K562 (cell line): ENCODE measurements at regions not wholly inside any gene's neighbourhood (a gene's known extent, or its start where the extent isn't known, plus 50 kb on each side); places are given as distances from the start of the nearest gene placed in this dataset.
A peak's percentile ranks its signal among the peaks of the same experiment; 100 is the strongest.

Experiments used
- ARNT ChIP-seq, 2 experiments: fragments of 450-650 bp; IDR thresholded peaks; 2 replicates each; pipeline ENCODE4 v1.6.1; 2016; ENCODE audit warnings: mild to moderate bottlenecking in 1 of 2
- BACH1 ChIP-seq: fragments of 200-800 bp; sonication (Bioruptor generic); IDR thresholded peaks from 2 replicates; pipeline ENCODE4 v1.6.1; 2016; ENCODE audit warnings: missing genetic modification characterization, missing compliant biosample characterization
- CCNT2 ChIP-seq: IDR thresholded peaks from 2 replicates; pipeline ENCODE4 v1.6.1; 2011; ENCODE audit warnings: borderline replicate concordance, low read depth, mild to moderate bottlenecking, moderate library complexity, mixed read lengths, low read length; ENCODE audit not compliant: insufficient read length; ENCODE audit errors: extremely low read depth
- DMBX1 ChIP-seq: fragments of 250-450 bp; sonication (Bioruptor Pico); IDR thresholded peaks from 2 replicates; pipeline ENCODE4 v1.8.0; 2022; ENCODE audit warnings: inconsistent platforms, mild to moderate bottlenecking, moderate library complexity, borderline replicate concordance
- ETV5 ChIP-seq: sonication (generic); formaldehyde crosslinking; IDR thresholded peaks from 2 replicates; pipeline ENCODE4 v1.4.0; 2020; ENCODE audit warnings: low read depth, mild to moderate bottlenecking, missing genetic modification reagents
- MTA1 ChIP-seq: fragments of 450-650 bp; IDR thresholded peaks from 2 replicates; pipeline ENCODE4 v1.6.1; 2017; ENCODE audit warnings: borderline replicate concordance
- NFXL1 ChIP-seq: fragments of 450-650 bp; formaldehyde crosslinking; IDR thresholded peaks from 2 replicates; pipeline ENCODE4 v1.4.0; 2021; ENCODE audit warnings: mild to moderate bottlenecking
- SMAD4 ChIP-seq: fragments of 250-450 bp; sonication (Bioruptor Pico); conservative IDR thresholded peaks from 2 replicates; pipeline ENCODE4 v1.8.0; 2021; ENCODE audit warnings: inconsistent platforms, mild to moderate bottlenecking, moderate library complexity
- STAT5B ChIP-seq: fragments of 250-450 bp; sonication (Bioruptor Pico); IDR thresholded peaks from 2 replicates; pipeline ENCODE4 v1.8.0; 2021; ENCODE audit warnings: mild to moderate bottlenecking, inconsistent platforms
- ZNF12 ChIP-seq: sonication (generic); formaldehyde crosslinking; IDR thresholded peaks from 2 replicates; pipeline ENCODE4 v1.4.0; 2020; ENCODE audit warnings: mild to moderate bottlenecking, missing genetic modification reagents
- ZNF133 ChIP-seq: fragments of 250-450 bp; sonication (Bioruptor Pico); IDR thresholded peaks from 2 replicates; pipeline ENCODE4 v1.4.0; 2020; ENCODE audit warnings: mild to moderate bottlenecking
- ZNF232 ChIP-seq: sonication (generic); formaldehyde crosslinking; IDR thresholded peaks from 2 replicates; pipeline ENCODE4 v1.8.0; 2022; ENCODE audit warnings: mild to moderate bottlenecking, missing genetic modification reagents
- ZNF282 ChIP-seq: sonication (generic); formaldehyde crosslinking; IDR thresholded peaks from 2 replicates; pipeline ENCODE4 v1.8.1; 2023; ENCODE audit warnings: missing genetic modification reagents
- ZNF586 ChIP-seq: fragments of 450-650 bp; formaldehyde crosslinking; conservative IDR thresholded peaks from 2 replicates; pipeline ENCODE4 v1.4.0; 2020; ENCODE audit warnings: mild to moderate bottlenecking, moderate library complexity
- TF ChIP-seq, protein P1 (sequence below): fragments of 450-650 bp; IDR thresholded peaks from 2 replicates; pipeline ENCODE4 v1.6.1; 2016; ENCODE audit warnings: missing biosample characterization, missing genetic modification characterization
- TF ChIP-seq, protein P2 (sequence below): fragments of 200-800 bp; sonication (Bioruptor generic); IDR thresholded peaks from 2 replicates; pipeline ENCODE4 v1.6.1; 2017; ENCODE audit warnings: missing genetic modification characterization, missing compliant biosample characterization
- TF ChIP-seq, protein P3 (sequence below): fragments of 250-450 bp; sonication (Bioruptor Pico); IDR thresholded peaks from 2 replicates; pipeline ENCODE4 v1.4.0; 2020; ENCODE audit warnings: borderline replicate concordance
- TF ChIP-seq, protein P4 (sequence below), 2 experiments: IDR thresholded peaks; 2 replicates each; pipeline ENCODE4 v1.6.1; 2011; ENCODE audit warnings: borderline replicate concordance in 1 of 2, control low read depth in 1 of 2, low read depth in 1 of 2, low read length in 1 of 2, mild to moderate bottlenecking in 1 of 2, mixed read lengths in 1 of 2, moderate library complexity in 1 of 2; ENCODE audit not compliant: insufficient read depth in 1 of 2, insufficient read length in 1 of 2, poor library complexity in 1 of 2, severe bottlenecking in 1 of 2; ENCODE audit errors: extremely low read depth in 1 of 2
- TF ChIP-seq, protein P5 (sequence below): sonication (generic); formaldehyde crosslinking; IDR thresholded peaks from 2 replicates; pipeline ENCODE4 v1.8.0; 2022; ENCODE audit warnings: mild to moderate bottlenecking, missing genetic modification reagents
- TF ChIP-seq, protein P6 (sequence below): sonication (generic); formaldehyde crosslinking; IDR thresholded peaks from 2 replicates; pipeline ENCODE4 v1.8.0; 2023; ENCODE audit warnings: mild to moderate bottlenecking, missing genetic modification reagents
- TF ChIP-seq, protein P7 (sequence below): fragments of 250-450 bp; sonication (Bioruptor Pico); IDR thresholded peaks from 2 replicates; pipeline ENCODE4 v1.8.0; 2021; ENCODE audit warnings: moderate library complexity, mild to moderate bottlenecking, inconsistent platforms

DNA sequence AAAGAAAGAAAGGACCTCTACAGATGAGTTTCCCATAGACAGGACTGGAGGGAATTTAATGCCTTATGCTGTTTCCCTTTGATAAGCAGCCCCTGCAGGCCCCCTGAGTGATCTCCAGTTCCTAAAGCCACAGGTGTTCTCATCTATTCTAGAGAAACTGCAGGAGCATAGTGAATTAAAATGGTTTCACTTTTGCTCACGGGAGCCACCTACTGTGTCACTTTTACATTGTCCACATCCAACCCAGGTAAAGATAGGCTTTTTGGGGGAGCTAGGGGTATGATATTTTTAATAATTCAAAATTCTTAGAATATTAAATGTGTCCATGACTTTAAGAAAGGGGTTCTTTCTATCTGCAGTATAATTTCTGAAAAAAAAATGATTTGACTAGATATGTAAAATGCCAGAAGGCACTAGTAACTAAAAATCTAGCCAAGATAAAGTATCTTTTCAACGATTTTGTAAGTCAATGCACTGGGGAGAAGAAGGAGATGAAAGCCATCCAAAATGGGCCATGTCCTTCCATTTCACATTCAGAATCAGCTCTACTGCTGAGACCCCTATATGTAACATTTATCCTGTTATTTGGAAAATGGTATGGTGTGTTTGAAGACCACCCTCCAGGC lies 267.3 kb upstream of the DUSP10 start (continued):
- TF ChIP-seq, protein P1, sequence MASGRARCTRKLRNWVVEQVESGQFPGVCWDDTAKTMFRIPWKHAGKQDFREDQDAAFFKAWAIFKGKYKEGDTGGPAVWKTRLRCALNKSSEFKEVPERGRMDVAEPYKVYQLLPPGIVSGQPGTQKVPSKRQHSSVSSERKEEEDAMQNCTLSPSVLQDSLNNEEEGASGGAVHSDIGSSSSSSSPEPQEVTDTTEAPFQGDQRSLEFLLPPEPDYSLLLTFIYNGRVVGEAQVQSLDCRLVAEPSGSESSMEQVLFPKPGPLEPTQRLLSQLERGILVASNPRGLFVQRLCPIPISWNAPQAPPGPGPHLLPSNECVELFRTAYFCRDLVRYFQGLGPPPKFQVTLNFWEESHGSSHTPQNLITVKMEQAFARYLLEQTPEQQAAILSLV (tag): 0 out of 2 replicates have a peak, but pooled peaks have one; percentile 13
- TF ChIP-seq DMBX1 (CRISPR knock-in tag) (0 out of 2 replicates have a peak, but pooled peaks have one; percentile 33), ETV5 (CRISPR knock-in tag) (no peak), BACH1 (tag) (no peak), ZNF586 (CRISPR knock-in tag) (no peak), ZNF12 (CRISPR knock-in tag) (no peak), MTA1 (no peak), SMAD4 (CRISPR knock-in tag) (0 out of 2 replicates have a peak, but pooled peaks have one; percentile 25), CCNT2 (no peak), ZNF133 (CRISPR knock-in tag) (no peak), ARNT (IDR thresholded peaks at IDR 0.05) (no peak), ZNF282 (CRISPR knock-in tag) (no peak), STAT5B (CRISPR knock-in tag) (no peak), NFXL1 (CRISPR knock-in tag) (no peak), ZNF232 (CRISPR knock-in tag) (no peak)
- TF ChIP-seq, protein P2, sequence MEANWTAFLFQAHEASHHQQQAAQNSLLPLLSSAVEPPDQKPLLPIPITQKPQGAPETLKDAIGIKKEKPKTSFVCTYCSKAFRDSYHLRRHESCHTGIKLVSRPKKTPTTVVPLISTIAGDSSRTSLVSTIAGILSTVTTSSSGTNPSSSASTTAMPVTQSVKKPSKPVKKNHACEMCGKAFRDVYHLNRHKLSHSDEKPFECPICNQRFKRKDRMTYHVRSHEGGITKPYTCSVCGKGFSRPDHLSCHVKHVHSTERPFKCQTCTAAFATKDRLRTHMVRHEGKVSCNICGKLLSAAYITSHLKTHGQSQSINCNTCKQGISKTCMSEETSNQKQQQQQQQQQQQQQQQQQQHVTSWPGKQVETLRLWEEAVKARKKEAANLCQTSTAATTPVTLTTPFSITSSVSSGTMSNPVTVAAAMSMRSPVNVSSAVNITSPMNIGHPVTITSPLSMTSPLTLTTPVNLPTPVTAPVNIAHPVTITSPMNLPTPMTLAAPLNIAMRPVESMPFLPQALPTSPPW: no peak
- TF ChIP-seq, protein P3, sequence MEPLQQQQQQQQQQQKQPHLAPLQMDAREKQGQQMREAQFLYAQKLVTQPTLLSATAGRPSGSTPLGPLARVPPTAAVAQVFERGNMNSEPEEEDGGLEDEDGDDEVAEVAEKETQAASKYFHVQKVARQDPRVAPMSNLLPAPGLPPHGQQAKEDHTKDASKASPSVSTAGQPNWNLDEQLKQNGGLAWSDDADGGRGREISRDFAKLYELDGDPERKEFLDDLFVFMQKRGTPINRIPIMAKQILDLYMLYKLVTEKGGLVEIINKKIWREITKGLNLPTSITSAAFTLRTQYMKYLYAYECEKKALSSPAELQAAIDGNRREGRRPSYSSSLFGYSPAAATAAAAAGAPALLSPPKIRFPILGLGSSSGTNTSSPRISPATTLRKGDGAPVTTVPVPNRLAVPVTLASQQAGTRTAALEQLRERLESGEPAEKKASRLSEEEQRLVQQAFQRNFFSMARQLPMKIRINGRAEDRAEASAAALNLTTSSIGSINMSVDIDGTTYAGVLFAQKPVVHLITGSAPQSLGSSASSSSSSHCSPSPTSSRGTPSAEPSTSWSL (CRISPR knock-in tag): no peak
- TF ChIP-seq, protein P4, sequence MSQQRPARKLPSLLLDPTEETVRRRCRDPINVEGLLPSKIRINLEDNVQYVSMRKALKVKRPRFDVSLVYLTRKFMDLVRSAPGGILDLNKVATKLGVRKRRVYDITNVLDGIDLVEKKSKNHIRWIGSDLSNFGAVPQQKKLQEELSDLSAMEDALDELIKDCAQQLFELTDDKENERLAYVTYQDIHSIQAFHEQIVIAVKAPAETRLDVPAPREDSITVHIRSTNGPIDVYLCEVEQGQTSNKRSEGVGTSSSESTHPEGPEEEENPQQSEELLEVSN (IDR thresholded peaks at IDR 0.05; ENCODE audit: borderline replicate concordance in 1 of 2, extremely low read depth in 1 of 2, insufficient read depth in 1 of 2, insufficient read length in 1 of 2, low read depth in 1 of 2, low read length in 1 of 2, poor library complexity in 1 of 2, severe bottlenecking in 1 of 2): no peak
- TF ChIP-seq, protein P5, sequence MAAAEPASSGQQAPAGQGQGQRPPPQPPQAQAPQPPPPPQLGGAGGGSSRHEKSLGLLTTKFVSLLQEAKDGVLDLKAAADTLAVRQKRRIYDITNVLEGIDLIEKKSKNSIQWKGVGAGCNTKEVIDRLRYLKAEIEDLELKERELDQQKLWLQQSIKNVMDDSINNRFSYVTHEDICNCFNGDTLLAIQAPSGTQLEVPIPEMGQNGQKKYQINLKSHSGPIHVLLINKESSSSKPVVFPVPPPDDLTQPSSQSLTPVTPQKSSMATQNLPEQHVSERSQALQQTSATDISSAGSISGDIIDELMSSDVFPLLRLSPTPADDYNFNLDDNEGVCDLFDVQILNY (CRISPR knock-in tag): no peak
- TF ChIP-seq, protein P6, sequence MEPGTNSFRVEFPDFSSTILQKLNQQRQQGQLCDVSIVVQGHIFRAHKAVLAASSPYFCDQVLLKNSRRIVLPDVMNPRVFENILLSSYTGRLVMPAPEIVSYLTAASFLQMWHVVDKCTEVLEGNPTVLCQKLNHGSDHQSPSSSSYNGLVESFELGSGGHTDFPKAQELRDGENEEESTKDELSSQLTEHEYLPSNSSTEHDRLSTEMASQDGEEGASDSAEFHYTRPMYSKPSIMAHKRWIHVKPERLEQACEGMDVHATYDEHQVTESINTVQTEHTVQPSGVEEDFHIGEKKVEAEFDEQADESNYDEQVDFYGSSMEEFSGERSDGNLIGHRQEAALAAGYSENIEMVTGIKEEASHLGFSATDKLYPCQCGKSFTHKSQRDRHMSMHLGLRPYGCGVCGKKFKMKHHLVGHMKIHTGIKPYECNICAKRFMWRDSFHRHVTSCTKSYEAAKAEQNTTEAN (CRISPR knock-in tag): no peak
- TF ChIP-seq, protein P7, sequence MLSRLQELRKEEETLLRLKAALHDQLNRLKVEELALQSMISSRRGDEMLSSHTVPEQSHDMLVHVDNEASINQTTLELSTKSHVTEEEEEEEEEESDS (CRISPR knock-in tag): no peak
